ENCODE measurements at regions not wholly inside any gene's neighbourhood (a gene's known extent, or its start where the extent isn't known, plus 50 kb on each side); places are given as distances from the start of the nearest gene placed in this dataset.

- H3K36me3 ChIP-seq (ENCODE audit: control insufficient read depth, insufficient read depth, low read length) = peaks cover 61% of the 10 kb centered on the region
- Mint-ChIP-seq H3K27ac (peak overlapping the region; percentile 72), H3K4me3 (no peak overlapping the region), H3K9me3 (no peaks in the 10 kb centered on the region), H3K4me1 (peaks cover 45% of the 10 kb centered on the region), H3K36me3 (ENCODE audit: low read depth) (peaks cover 75% of the 10 kb centered on the region), H3K27me3 (ENCODE audit: insufficient read depth) (no peaks in the 10 kb centered on the region)
- WGBS, 2 experiments (ENCODE audit: insufficient coverage in 1 of 2, insufficient read length in 1 of 2) = 14 to 51% methylated on average over 2 to 3 of the region's 3 CpGs
- no peaks in the 10 kb centered on the region for H3K27me3 ChIP-seq (ENCODE audit: control insufficient read depth, insufficient read depth, low read length, poor library complexity, severe bottlenecking)
- H3K9me3 ChIP-seq (ENCODE audit: control insufficient read depth, low read length) = no peaks in the 10 kb centered on the region
- peak; percentile 72 for TF ChIP-seq CTCF (conservative IDR thresholded peaks at IDR 0.05)
- H3K9ac ChIP-seq (ENCODE audit: extremely low read depth, low read length, poor library complexity, severe bottlenecking) = no peak overlapping the region
- no peak overlapping the region for H3K27ac ChIP-seq (ENCODE audit: low read depth, low read length)
- DNase-seq = no peak
- no peak overlapping the region for H3K4me3 ChIP-seq (ENCODE audit: low read length)
- H3K4me1 ChIP-seq (ENCODE audit: control insufficient read depth, insufficient read depth, low read length) = peaks cover 4% of the 10 kb centered on the region
Observed at GRCh38 chrX:2614911-2615310, 76.2 kb upstream of the CD99 start.

- H3K4me1 Mint-ChIP-seq = peaks cover 20% of the 10 kb centered on the region
- peak overlapping the region; percentile 90 for H3K4me3 ChIP-seq (ENCODE audit: low read length)
- peak overlapping the region; percentile 64 for H3K9ac ChIP-seq (ENCODE audit: extremely low read depth, low read length, poor library complexity, severe bottlenecking)
- H3K36me3 Mint-ChIP-seq (ENCODE audit: low read depth) = peaks cover 37% of the 10 kb centered on the region
- TF ChIP-seq CTCF (conservative IDR thresholded peaks at IDR 0.05) = no peak
- 20 to 27% methylated on average over 7 to 10 of the region's 10 CpGs for WGBS, 2 experiments (ENCODE audit: insufficient coverage in 1 of 2, insufficient read length in 1 of 2)
- H3K27ac ChIP-seq (ENCODE audit: low read depth, low read length) = no peak overlapping the region
- H3K36me3 ChIP-seq (ENCODE audit: control insufficient read depth, insufficient read depth, low read length) = peaks cover 23% of the 10 kb centered on the region
- peak overlapping the region; percentile 88 for H3K4me3 Mint-ChIP-seq
- no peaks in the 10 kb centered on the region for H3K9me3 ChIP-seq (ENCODE audit: control insufficient read depth, low read length)
- H3K4me1 ChIP-seq (ENCODE audit: control insufficient read depth, insufficient read depth, low read length) = peaks cover 4% of the 10 kb centered on the region
- H3K27me3 Mint-ChIP-seq (ENCODE audit: insufficient read depth) = no peaks in the 10 kb centered on the region
- H3K9me3 Mint-ChIP-seq = peaks cover 4% of the 10 kb centered on the region
- H3K27me3 ChIP-seq (ENCODE audit: control insufficient read depth, insufficient read depth, low read length, poor library complexity, severe bottlenecking) = no peaks in the 10 kb centered on the region
- DNase-seq = peak; percentile 2
- no peak overlapping the region for H3K27ac Mint-ChIP-seq
Observed at GRCh38 chrX:2610246-2611170, 80.6 kb upstream of the CD99 start.

GRCh38 chrX:2609431-2610238, 81.5 kb upstream of the CD99 start:
- Histone ChIP-seq H3K27ac (ENCODE audit: low read depth, low read length) (no peak overlapping the region), H3K36me3 (ENCODE audit: control insufficient read depth, insufficient read depth, low read length) (peaks cover 19% of the 10 kb centered on the region), H3K9ac (ENCODE audit: extremely low read depth, low read length, poor library complexity, severe bottlenecking) (peak overlapping the region; percentile 64), H3K4me3 (ENCODE audit: low read length) (peak overlapping the region; percentile 90), H3K9me3 (ENCODE audit: control insufficient read depth, low read length) (no peaks in the 10 kb centered on the region), H3K4me1 (ENCODE audit: control insufficient read depth, insufficient read depth, low read length) (peaks cover 4% of the 10 kb centered on the region), H3K27me3 (ENCODE audit: control insufficient read depth, insufficient read depth, low read length, poor library complexity, severe bottlenecking) (no peaks in the 10 kb centered on the region)
- Mint-ChIP-seq H3K9me3 (peaks cover 4% of the 10 kb centered on the region), H3K4me3 (peak overlapping the region; percentile 88), H3K27ac (peak overlapping the region; percentile 29), H3K36me3 (ENCODE audit: low read depth) (peaks cover 31% of the 10 kb centered on the region), H3K27me3 (ENCODE audit: insufficient read depth) (no peaks in the 10 kb centered on the region), H3K4me1 (peaks cover 11% of the 10 kb centered on the region)
- 0 to 1% methylated on average over 15 to 44 of the region's 44 CpGs for WGBS, 2 experiments (ENCODE audit: insufficient coverage in 1 of 2, insufficient read length in 1 of 2)
- DNase-seq = peak; percentile 73
- peak; percentile 49 for TF ChIP-seq CTCF (conservative IDR thresholded peaks at IDR 0.05)

Data from endodermal cell (in vitro differentiated cells).